Activated CD4-positive, alpha-beta T cell treated with anti-CD3 and anti-CD28 coated beads, Interleukin-2, Interleukin-6, amounts not matched to agents 100 ng/mL and 50 ng/mL, durations not matched to agents 16 hours and 8 hours (primary cell): ENCODE measurements at regions not wholly inside any gene's neighbourhood (a gene's known extent, or its start where the extent isn't known, plus 50 kb on each side); places are given as distances from the start of the nearest gene placed in this dataset.

Experiments used
- DNase-seq: peaks from one replicate; pipeline ENCODE4 v3.0.0-alpha.2; 2020

- no peak for DNase-seq
Measured at GRCh38 chr3:98954791-98955604, 53.5 kb upstream of the DCBLD2 start.

- no peak for DNase-seq
Measured at GRCh38 chr3:98954242-98954641, 52.7 kb upstream of the DCBLD2 start.

GRCh38 chr3:98952404-98952803 is 50.9 kb upstream of the DCBLD2 start:
- no peak for DNase-seq
